ENCODE measurements at regions not wholly inside any gene's neighbourhood (a gene's known extent, or its start where the extent isn't known, plus 50 kb on each side); places are given as distances from the start of the nearest gene placed in this dataset.

- TF ChIP-seq, protein P1, sequence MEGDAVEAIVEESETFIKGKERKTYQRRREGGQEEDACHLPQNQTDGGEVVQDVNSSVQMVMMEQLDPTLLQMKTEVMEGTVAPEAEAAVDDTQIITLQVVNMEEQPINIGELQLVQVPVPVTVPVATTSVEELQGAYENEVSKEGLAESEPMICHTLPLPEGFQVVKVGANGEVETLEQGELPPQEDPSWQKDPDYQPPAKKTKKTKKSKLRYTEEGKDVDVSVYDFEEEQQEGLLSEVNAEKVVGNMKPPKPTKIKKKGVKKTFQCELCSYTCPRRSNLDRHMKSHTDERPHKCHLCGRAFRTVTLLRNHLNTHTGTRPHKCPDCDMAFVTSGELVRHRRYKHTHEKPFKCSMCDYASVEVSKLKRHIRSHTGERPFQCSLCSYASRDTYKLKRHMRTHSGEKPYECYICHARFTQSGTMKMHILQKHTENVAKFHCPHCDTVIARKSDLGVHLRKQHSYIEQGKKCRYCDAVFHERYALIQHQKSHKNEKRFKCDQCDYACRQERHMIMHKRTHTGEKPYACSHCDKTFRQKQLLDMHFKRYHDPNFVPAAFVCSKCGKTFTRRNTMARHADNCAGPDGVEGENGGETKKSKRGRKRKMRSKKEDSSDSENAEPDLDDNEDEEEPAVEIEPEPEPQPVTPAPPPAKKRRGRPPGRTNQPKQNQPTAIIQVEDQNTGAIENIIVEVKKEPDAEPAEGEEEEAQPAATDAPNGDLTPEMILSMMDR (IDR thresholded peaks at IDR 0.05), result no peak
- no peak for TF ChIP-seq EP300 (IDR thresholded peaks at IDR 0.05)
Observed at GRCh38 chr22:27309697-27310096, 491.9 kb downstream of the MN1 start.

All from stomach (tissue), 4 donors.